ENCODE measurements at regions not wholly inside any gene's neighbourhood (a gene's known extent, or its start where the extent isn't known, plus 50 kb on each side); places are given as distances from the start of the nearest gene placed in this dataset.

DNA sequence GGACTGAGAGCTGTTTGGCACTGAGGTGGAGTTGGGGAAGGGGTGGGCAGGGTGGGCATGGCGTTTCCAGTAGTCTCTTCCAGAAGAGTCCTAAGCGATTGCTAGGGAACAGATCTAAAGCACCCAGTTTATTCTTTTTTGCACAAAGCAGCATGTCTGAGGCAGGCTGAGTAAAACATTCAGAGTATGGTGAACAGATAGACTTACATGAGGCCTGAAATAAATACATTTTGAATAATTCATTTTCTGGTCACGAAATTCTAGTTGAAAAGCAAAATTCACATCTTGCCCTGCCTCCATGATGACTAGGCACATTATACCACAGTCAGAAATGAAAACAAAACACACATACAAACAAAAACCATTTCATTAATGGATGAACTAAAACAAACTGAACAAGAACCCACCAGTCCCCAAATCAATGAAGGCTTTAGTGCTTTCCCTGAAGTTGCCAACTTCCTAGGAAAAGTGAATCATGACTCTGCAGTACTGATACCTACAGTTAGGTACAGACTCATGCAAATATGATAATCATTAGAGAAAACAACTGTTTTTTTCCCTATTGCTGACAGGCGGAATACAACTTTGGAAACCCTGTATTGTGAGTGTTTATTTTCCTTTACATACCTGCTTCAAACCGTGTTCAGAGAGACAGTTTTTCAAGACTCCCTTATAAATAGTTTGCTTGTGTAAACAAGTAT lies 702.9 kb upstream of the POU3F2 start:
- TF ChIP-seq EZH2 (IDR thresholded peaks at IDR 0.05; ENCODE audit: insufficient read depth, low read length), result no peak
- TF ChIP-seq, protein P1, sequence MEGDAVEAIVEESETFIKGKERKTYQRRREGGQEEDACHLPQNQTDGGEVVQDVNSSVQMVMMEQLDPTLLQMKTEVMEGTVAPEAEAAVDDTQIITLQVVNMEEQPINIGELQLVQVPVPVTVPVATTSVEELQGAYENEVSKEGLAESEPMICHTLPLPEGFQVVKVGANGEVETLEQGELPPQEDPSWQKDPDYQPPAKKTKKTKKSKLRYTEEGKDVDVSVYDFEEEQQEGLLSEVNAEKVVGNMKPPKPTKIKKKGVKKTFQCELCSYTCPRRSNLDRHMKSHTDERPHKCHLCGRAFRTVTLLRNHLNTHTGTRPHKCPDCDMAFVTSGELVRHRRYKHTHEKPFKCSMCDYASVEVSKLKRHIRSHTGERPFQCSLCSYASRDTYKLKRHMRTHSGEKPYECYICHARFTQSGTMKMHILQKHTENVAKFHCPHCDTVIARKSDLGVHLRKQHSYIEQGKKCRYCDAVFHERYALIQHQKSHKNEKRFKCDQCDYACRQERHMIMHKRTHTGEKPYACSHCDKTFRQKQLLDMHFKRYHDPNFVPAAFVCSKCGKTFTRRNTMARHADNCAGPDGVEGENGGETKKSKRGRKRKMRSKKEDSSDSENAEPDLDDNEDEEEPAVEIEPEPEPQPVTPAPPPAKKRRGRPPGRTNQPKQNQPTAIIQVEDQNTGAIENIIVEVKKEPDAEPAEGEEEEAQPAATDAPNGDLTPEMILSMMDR (IDR thresholded peaks at IDR 0.05; ENCODE audit: insufficient read depth, low read depth, low read length), result no peak
- H3K27ac Mint-ChIP-seq (ENCODE audit: unreplicated experiment), result no peak overlapping the region
- Histone ChIP-seq H3K27me3 (ENCODE audit: insufficient read depth, low read length) (no peaks in the 10 kb centered on the region), H3K9me3 (ENCODE audit: insufficient read depth, low read depth, low read length) (no peaks in the 10 kb centered on the region), H4K20me1 (ENCODE audit: insufficient read depth, low read length) (no peaks in the 10 kb centered on the region), H3K36me3 (ENCODE audit: insufficient read depth, low read length) (no peaks in the 10 kb centered on the region), H3K4me2 (ENCODE audit: low read length) (no peak overlapping the region), H3K4me1 (ENCODE audit: insufficient read depth, low read length) (no peaks in the 10 kb centered on the region), H3K27ac (ENCODE audit: low read depth, low read length) (no peak overlapping the region), H3K79me2 (ENCODE audit: insufficient read depth, low read length) (no peaks in the 10 kb centered on the region), H2AFZ (ENCODE audit: low read depth, low read length) (no peak overlapping the region), H3K9ac (ENCODE audit: low read length) (no peak overlapping the region), H3K4me3 (ENCODE audit: insufficient read depth, low read depth, low read length) (no peak overlapping the region)
- H3K9me3 Mint-ChIP-seq (ENCODE audit: unreplicated experiment), result no peaks in the 10 kb centered on the region
- H3K4me3 Mint-ChIP-seq (ENCODE audit: unreplicated experiment), result no peak overlapping the region
- no peak for DNase-seq (ENCODE audit: low read depth)
- no peak for FAIRE-seq
- H3K27me3 Mint-ChIP-seq (ENCODE audit: low read depth, unreplicated experiment), result no peaks in the 10 kb centered on the region
- no peaks in the 10 kb centered on the region for H3K4me1 Mint-ChIP-seq (ENCODE audit: low read depth, unreplicated experiment)
- H3K36me3 Mint-ChIP-seq (ENCODE audit: low read depth, unreplicated experiment), result no peaks in the 10 kb centered on the region

DNA sequence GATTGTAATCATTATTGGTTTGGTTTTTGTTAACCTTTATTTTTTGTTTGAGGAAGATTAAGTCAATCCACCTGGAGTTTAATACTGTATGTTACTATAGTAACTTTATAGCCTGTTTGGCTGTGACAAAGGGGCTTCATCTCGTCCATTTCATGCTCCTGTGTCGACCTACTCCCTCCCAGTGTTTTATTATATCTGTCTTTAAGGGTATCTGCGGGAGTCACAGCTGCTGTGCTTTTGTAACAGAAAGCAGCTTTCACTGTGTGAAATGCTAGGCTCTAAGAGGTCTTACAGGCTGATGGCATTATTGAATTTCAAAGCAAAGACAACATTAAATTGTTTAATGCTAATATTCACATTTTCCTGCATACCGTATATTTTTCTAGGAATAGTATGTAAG lies 698.0 kb upstream of the POU3F2 start:
- H3K36me3 ChIP-seq (ENCODE audit: insufficient read depth, low read length), result no peaks in the 10 kb centered on the region
- Mint-ChIP-seq H3K9me3 (ENCODE audit: unreplicated experiment) (no peaks in the 10 kb centered on the region), H3K36me3 (ENCODE audit: low read depth, unreplicated experiment) (no peaks in the 10 kb centered on the region), H3K27me3 (ENCODE audit: low read depth, unreplicated experiment) (no peaks in the 10 kb centered on the region), H3K4me1 (ENCODE audit: low read depth, unreplicated experiment) (peaks cover 5% of the 10 kb centered on the region), H3K27ac (ENCODE audit: unreplicated experiment) (no peak overlapping the region), H3K4me3 (ENCODE audit: unreplicated experiment) (no peak overlapping the region)
- H2AFZ ChIP-seq (ENCODE audit: low read depth, low read length), result no peak overlapping the region
- FAIRE-seq (no peak), DNase-seq (ENCODE audit: low read depth) (no peak)
- TF ChIP-seq, protein P1 (IDR thresholded peaks at IDR 0.05; ENCODE audit: insufficient read depth, low read depth, low read length), result no peak
- TF ChIP-seq EZH2 (IDR thresholded peaks at IDR 0.05; ENCODE audit: insufficient read depth, low read length), result no peak
- H3K4me1 ChIP-seq (ENCODE audit: insufficient read depth, low read length), result no peaks in the 10 kb centered on the region
- H3K9ac ChIP-seq (ENCODE audit: low read length), result no peak overlapping the region
- H4K20me1 ChIP-seq (ENCODE audit: insufficient read depth, low read length), result no peaks in the 10 kb centered on the region
- H3K4me3 ChIP-seq (ENCODE audit: insufficient read depth, low read depth, low read length), result no peak overlapping the region
- H3K9me3 ChIP-seq (ENCODE audit: insufficient read depth, low read depth, low read length), result no peaks in the 10 kb centered on the region
- no peaks in the 10 kb centered on the region for H3K27me3 ChIP-seq (ENCODE audit: insufficient read depth, low read length)
- no peaks in the 10 kb centered on the region for H3K79me2 ChIP-seq (ENCODE audit: insufficient read depth, low read length)
- no peak overlapping the region for H3K4me2 ChIP-seq (ENCODE audit: low read length)
- no peak overlapping the region for H3K27ac ChIP-seq (ENCODE audit: low read depth, low read length)

DNA sequence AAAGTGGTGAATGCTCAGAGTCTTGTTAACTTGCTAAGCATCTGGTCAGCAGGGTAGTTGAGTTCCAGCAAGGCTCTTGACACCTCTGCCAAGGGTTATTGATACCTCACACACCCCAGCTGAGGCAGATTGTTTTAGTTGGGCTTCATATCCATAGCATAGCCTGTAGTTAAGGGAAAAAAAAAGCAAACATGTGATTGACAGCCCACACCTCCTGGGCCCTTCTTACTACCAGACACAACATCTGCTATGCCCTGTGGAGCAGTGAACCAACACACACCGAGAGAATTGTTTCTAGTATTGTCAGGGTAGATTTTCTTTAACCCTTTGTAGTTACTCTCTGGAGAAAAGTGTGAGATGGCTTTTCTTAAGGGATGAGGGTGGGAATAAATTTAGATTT lies 697.0 kb upstream of the POU3F2 start:
- Mint-ChIP-seq H3K27ac (ENCODE audit: unreplicated experiment) (peak overlapping the region; percentile 35), H3K4me1 (ENCODE audit: low read depth, unreplicated experiment) (peaks cover 5% of the 10 kb centered on the region), H3K27me3 (ENCODE audit: low read depth, unreplicated experiment) (no peaks in the 10 kb centered on the region), H3K36me3 (ENCODE audit: low read depth, unreplicated experiment) (no peaks in the 10 kb centered on the region), H3K4me3 (ENCODE audit: unreplicated experiment) (no peak overlapping the region), H3K9me3 (ENCODE audit: unreplicated experiment) (peaks cover 3% of the 10 kb centered on the region)
- Histone ChIP-seq H3K4me3 (ENCODE audit: insufficient read depth, low read depth, low read length) (no peak overlapping the region), H3K9ac (ENCODE audit: low read length) (no peak overlapping the region), H4K20me1 (ENCODE audit: insufficient read depth, low read length) (no peaks in the 10 kb centered on the region), H3K79me2 (ENCODE audit: insufficient read depth, low read length) (no peaks in the 10 kb centered on the region), H3K27me3 (ENCODE audit: insufficient read depth, low read length) (no peaks in the 10 kb centered on the region), H2AFZ (ENCODE audit: low read depth, low read length) (no peak overlapping the region), H3K27ac (ENCODE audit: low read depth, low read length) (no peak overlapping the region), H3K36me3 (ENCODE audit: insufficient read depth, low read length) (no peaks in the 10 kb centered on the region), H3K4me1 (ENCODE audit: insufficient read depth, low read length) (no peaks in the 10 kb centered on the region), H3K9me3 (ENCODE audit: insufficient read depth, low read depth, low read length) (no peaks in the 10 kb centered on the region), H3K4me2 (ENCODE audit: low read length) (no peak overlapping the region)
- DNase-seq (ENCODE audit: low read depth) (no peak), FAIRE-seq (no peak)
- TF ChIP-seq, protein P1 (IDR thresholded peaks at IDR 0.05; ENCODE audit: insufficient read depth, low read depth, low read length), result no peak
- no peak for TF ChIP-seq EZH2 (IDR thresholded peaks at IDR 0.05; ENCODE audit: insufficient read depth, low read length)
